ENCODE measurements at regions not wholly inside any gene's neighbourhood (a gene's known extent, or its start where the extent isn't known, plus 50 kb on each side); places are given as distances from the start of the nearest gene placed in this dataset.

- DNase-seq (no peak), ATAC-seq (no peak)
- H3K27ac ChIP-seq, result no peak overlapping the region
- no peaks in the 10 kb centered on the region for H3K27me3 ChIP-seq
- H3K9me3 ChIP-seq, result no peaks in the 10 kb centered on the region
- intact Hi-C loops (cut with DNase I), result no loop called here
- no peak for TF ChIP-seq CTCF (IDR thresholded peaks at IDR 0.05)
- no peak for TF ChIP-seq POLR2A (IDR thresholded peaks at IDR 0.05)
- 88 to 89% methylated on average over 15 to 17 of the region's 17 CpGs for WGBS, 2 donors
- H3K4me3 ChIP-seq, result no peak overlapping the region
- peaks cover 10% of the 10 kb centered on the region for H3K4me1 ChIP-seq
- H3K36me3 ChIP-seq (replicated peaks in 1 of 2; ENCODE audit: insufficient read depth in 1 of 2, low read depth in 2 of 2), result no peaks in the 10 kb centered on the region
These were observed 205.1 kb upstream of the STARD13 start for GRCh38 chr13:33490461-33491327.

GRCh38 chr13:33493672-33494365 lies 208.3 kb upstream of the STARD13 start:
- Histone ChIP-seq H3K9me3 (no peaks in the 10 kb centered on the region), H3K27ac (no peak overlapping the region), H3K4me3 (no peak overlapping the region), H3K36me3 (replicated peaks in 1 of 2; ENCODE audit: insufficient read depth in 1 of 2, low read depth in 2 of 2) (no peaks in the 10 kb centered on the region), H3K4me1 (peaks cover 10% of the 10 kb centered on the region), H3K27me3 (no peaks in the 10 kb centered on the region)
- TF ChIP-seq CTCF (IDR thresholded peaks at IDR 0.05) (no peak), POLR2A (IDR thresholded peaks at IDR 0.05) (no peak)
- DNase-seq (peak in 1 of 4 donors; percentile 23), ATAC-seq (no peak)
- intact Hi-C loops (cut with DNase I), result no loop called here
- WGBS, 2 donors, result 29 to 47% methylated on average over 6 of the region's 6 CpGs

GRCh38 chr13:33494596-33495204 lies 209.1 kb upstream of the STARD13 start:
- no peak for ATAC-seq
- H3K9me3 ChIP-seq, result no peaks in the 10 kb centered on the region
- H3K4me3 ChIP-seq, result no peak overlapping the region
- H3K27me3 ChIP-seq, result no peaks in the 10 kb centered on the region
- no peaks in the 10 kb centered on the region for H3K36me3 ChIP-seq (replicated peaks in 1 of 2; ENCODE audit: insufficient read depth in 1 of 2, low read depth in 2 of 2)
- H3K27ac ChIP-seq, result no peak overlapping the region
- WGBS, 2 donors, result 72 to 74% methylated on average over 4 of the region's 4 CpGs
- intact Hi-C loops (cut with DNase I), result no loop called here
- peaks cover 10% of the 10 kb centered on the region for H3K4me1 ChIP-seq
- TF ChIP-seq POLR2A (IDR thresholded peaks at IDR 0.05) (no peak), CTCF (IDR thresholded peaks at IDR 0.05) (no peak)
- DNase-seq, result peak in 1 of 4 donors; percentile 20

GRCh38 chr13:33496336-33496735 lies 210.8 kb upstream of the STARD13 start:
- no peak for ATAC-seq
- Histone ChIP-seq H3K27me3 (no peaks in the 10 kb centered on the region), H3K27ac (no peak overlapping the region), H3K4me1 (peaks cover 10% of the 10 kb centered on the region), H3K9me3 (no peaks in the 10 kb centered on the region), H3K4me3 (no peak overlapping the region), H3K36me3 (replicated peaks in 1 of 2; ENCODE audit: insufficient read depth in 1 of 2, low read depth in 2 of 2) (no peaks in the 10 kb centered on the region)
- intact Hi-C loops (cut with DNase I), result no loop called here
- TF ChIP-seq CTCF (IDR thresholded peaks at IDR 0.05) (no peak), POLR2A (IDR thresholded peaks at IDR 0.05) (no peak)
- DNase-seq, result no peak
